SK-N-SH (cell line): ENCODE measurements at regions not wholly inside any gene's neighbourhood (a gene's known extent, or its start where the extent isn't known, plus 50 kb on each side); places are given as distances from the start of the nearest gene placed in this dataset.
A peak's percentile ranks its signal among the peaks of the same experiment; 100 is the strongest.

Experiments used
- CTCF ChIA-PET: fragments of 300-600, 350-600 bp; formaldehyde crosslinking; extraction: SDS; loops from one replicate; lab custom pipeline; 2021; lab: Yijun Ruan, JAX
- POLR2A ChIA-PET: fragments of 350-600 bp; sonication (Branson Sonifier 250); formaldehyde crosslinking; extraction: SDS; loops from one replicate; lab custom pipeline; 2020; ENCODE audit warnings: antibody characterized with exemption, inconsistent platforms; lab: Yijun Ruan, JAX
- DNase-seq: peaks from one replicate; pipeline ENCODE4 v3.0.0; 2012
- H2AFZ ChIP-seq: fragments of 200-600 bp; sonication (generic); 2 replicates; pipeline ENCODE4 v1.8.1; 2016; ENCODE audit warnings: antibody characterized with exemption, mild to moderate bottlenecking, low read depth
- H3F3A ChIP-seq: fragments of 200-600 bp; sonication (generic); replicated peaks from 2 replicates; pipeline ENCODE3; 2016; ENCODE audit warnings: antibody characterized with exemption, mild to moderate bottlenecking; ENCODE audit not compliant: insufficient read depth
- H3K27ac ChIP-seq, 2 experiments: fragments of 200-500 bp in 1 of 2; fragments of 200-600 bp in 1 of 2; sonication (Bioruptor generic) in 1 of 2; sonication (generic), shearing (Covaris generic) in 1 of 2; 2 replicates each; pipeline versions ENCODE4 v1.5.1 to v1.6.1; 2014 to 2016; ENCODE audit warnings: low read depth in 2 of 2, inconsistent platforms in 1 of 2, low read length in 1 of 2, mild to moderate bottlenecking in 1 of 2, mixed read lengths in 1 of 2
- H3K27me3 ChIP-seq: fragments of 200-600 bp; sonication (generic), shearing (Covaris generic); 2 replicates; pipeline ENCODE4 v1.6.1; 2016; ENCODE audit warnings: mixed run types; ENCODE audit not compliant: insufficient read depth
- H3K36me3 ChIP-seq, 2 experiments: fragments of 200-500 bp in 1 of 2; fragments of 200-600 bp in 1 of 2; sonication (Bioruptor generic) in 1 of 2; sonication (generic) in 1 of 2; replicated peaks in 1 of 2; 2 replicates each; pipeline versions ENCODE3 to v1.5.1; 2014 to 2016; ENCODE audit warnings: low read length in 1 of 2, mild to moderate bottlenecking in 1 of 2; ENCODE audit not compliant: insufficient read depth in 2 of 2, control insufficient read depth in 1 of 2
- H3K4me1 ChIP-seq, 2 experiments: fragments of 200-500 bp in 1 of 2; fragments of 200-600 bp in 1 of 2; sonication (Bioruptor generic) in 1 of 2; sonication (generic), shearing (Covaris generic) in 1 of 2; 2 replicates each; pipeline versions ENCODE4 v1.5.1 to v1.6.1; 2014 to 2016; ENCODE audit warnings: low read depth in 1 of 2, low read length in 1 of 2, mixed run types in 1 of 2; ENCODE audit not compliant: insufficient read depth in 2 of 2, control insufficient read depth in 1 of 2
- H3K4me2 ChIP-seq: fragments of 200-600 bp; sonication (generic), shearing (Covaris generic); 2 replicates; pipeline ENCODE4 v1.6.1; 2017; ENCODE audit warnings: mixed run types
- H3K4me3 ChIP-seq, 2 experiments: fragments of 200-500 bp in 1 of 2; fragments of 200-600 bp in 1 of 2; sonication (Bioruptor generic) in 1 of 2; sonication (generic), shearing (Covaris generic) in 1 of 2; 2 replicates each; pipeline versions ENCODE4 v1.5.1 to v1.8.1; 2014 to 2016; ENCODE audit warnings: low read depth in 2 of 2, inconsistent platforms in 1 of 2, low read length in 1 of 2, mild to moderate bottlenecking in 1 of 2, mixed read lengths in 1 of 2, moderate library complexity in 1 of 2
- H3K79me2 ChIP-seq: fragments of 200-600 bp; sonication (generic); 2 replicates; pipeline ENCODE4 v1.8.1; 2017; ENCODE audit warnings: mild to moderate bottlenecking; ENCODE audit not compliant: insufficient read depth
- H3K9ac ChIP-seq: fragments of 200-600 bp; sonication (generic); 2 replicates; pipeline ENCODE4 v1.6.1; 2017; ENCODE audit warnings: mixed run types
- H3K9me2 ChIP-seq: fragments of 200-600 bp; sonication (generic); 2 replicates; pipeline ENCODE4 v1.6.1; 2017; ENCODE audit warnings: mixed run types
- H3K9me3 ChIP-seq: fragments of 200-600 bp; sonication (generic); 2 replicates; pipeline ENCODE4 v1.6.1; 2017; ENCODE audit warnings: mixed run types, mild to moderate bottlenecking, moderate library complexity
- H4K20me1 ChIP-seq: fragments of 200-600 bp; sonication (generic); 2 replicates; pipeline ENCODE4 v1.6.1; 2017; ENCODE audit warnings: mild to moderate bottlenecking, mixed run types; ENCODE audit not compliant: insufficient read depth
- CHD2 ChIP-seq: fragments of 150-350 bp; IDR thresholded peaks from 2 replicates; pipeline ENCODE4 v1.6.1; 2018; ENCODE audit warnings: low read length; ENCODE audit not compliant: partially characterized antibody
- EP300 ChIP-seq, 2 experiments: IDR thresholded peaks; 2 replicates each; pipeline versions ENCODE4 v1.4.0 to v1.6.1; 2012; ENCODE audit warnings: borderline replicate concordance in 1 of 2, low read depth in 1 of 2, low read length in 1 of 2
- FOSL2 ChIP-seq: IDR thresholded peaks from 2 replicates; pipeline ENCODE4 v1.4.0; 2012; ENCODE audit warnings: low read depth, mild to moderate bottlenecking, moderate library complexity, borderline replicate concordance
- FOXM1 ChIP-seq: IDR thresholded peaks from 2 replicates; pipeline ENCODE4 v1.4.0; 2012; ENCODE audit warnings: low read depth, mild to moderate bottlenecking
- GATA2 ChIP-seq: sonication (generic); formaldehyde crosslinking; IDR thresholded peaks from 2 replicates; pipeline ENCODE4 v1.5.0; 2020; ENCODE audit warnings: mild to moderate bottlenecking, missing genetic modification reagents
- NRF1 ChIP-seq: IDR thresholded peaks from 2 replicates; pipeline ENCODE4 v1.6.1; 2012; ENCODE audit warnings: low read depth, mild to moderate bottlenecking, low read length
- PBX3 ChIP-seq: IDR thresholded peaks from 2 replicates; pipeline ENCODE4; 2012
- POLR2AphosphoS5 ChIP-seq: IDR thresholded peaks from 2 replicates; pipeline ENCODE4 v1.6.1; 2012; ENCODE audit warnings: low read depth, low read length
- RFX5 ChIP-seq: IDR thresholded peaks from 2 replicates; pipeline ENCODE4 v1.6.1; 2012; ENCODE audit warnings: mild to moderate bottlenecking, improper control_type of control experiment, low read length
- SMC3 ChIP-seq: IDR thresholded peaks from 2 replicates; pipeline ENCODE4 v1.6.1; 2012; ENCODE audit warnings: low read depth, low read length, improper control_type of control experiment
- TAF1 ChIP-seq: IDR thresholded peaks from 2 replicates; pipeline ENCODE4 v1.6.1; 2012; ENCODE audit warnings: low read depth, mild to moderate bottlenecking, low read length, moderate library complexity, borderline replicate concordance
- TEAD4 ChIP-seq: IDR thresholded peaks from 2 replicates; pipeline ENCODE4 v1.4.0; 2012; ENCODE audit warnings: mild to moderate bottlenecking, borderline replicate concordance; ENCODE audit not compliant: insufficient read depth
- YY1 ChIP-seq: IDR thresholded peaks from 2 replicates; pipeline ENCODE4 v1.4.0; 2012; ENCODE audit warnings: low read depth, mild to moderate bottlenecking
- WGBS: methylation state at CpG from one replicate; pipeline ENCODE4 v1.1.6; 2017; ENCODE audit warnings: low lambda C conversion rate; 5-methylcytosine and 5-hydroxymethylcytosine counted together
- TF ChIP-seq, protein P1 (sequence below): IDR thresholded peaks from 2 replicates; pipeline ENCODE4 v1.6.1; 2012; ENCODE audit warnings: mild to moderate bottlenecking, low read depth, low read length, moderate library complexity

DNA sequence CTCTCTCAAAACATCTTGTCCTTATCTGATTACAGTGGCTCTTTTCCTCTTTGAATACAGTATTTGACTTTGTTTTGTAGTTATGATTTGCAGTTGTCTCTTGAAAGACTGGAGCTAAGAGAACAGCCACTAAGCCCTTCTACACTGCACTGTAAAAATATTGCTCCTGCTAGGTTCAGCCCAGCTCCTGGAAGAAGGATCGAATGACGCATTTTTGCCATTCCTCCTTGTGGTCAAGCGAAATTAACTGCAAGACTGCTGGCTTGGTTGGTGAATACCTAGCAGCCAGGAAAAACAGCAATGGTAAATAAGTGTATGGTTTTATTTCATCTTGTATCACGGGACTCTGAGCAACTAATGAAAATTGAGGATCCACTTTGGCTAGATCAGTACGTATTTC, 407.8 kb upstream of the CDH2 start (continued):
- no peak for TF ChIP-seq CHD2
- peak; percentile 6; the same call in 1 of the 2 replicates for TF ChIP-seq SMC3
- TF ChIP-seq FOSL2 = 0 out of 2 replicates have a peak, but pooled peaks have one; percentile 12
- no peak for TF ChIP-seq NRF1
- TF ChIP-seq, protein P1, sequence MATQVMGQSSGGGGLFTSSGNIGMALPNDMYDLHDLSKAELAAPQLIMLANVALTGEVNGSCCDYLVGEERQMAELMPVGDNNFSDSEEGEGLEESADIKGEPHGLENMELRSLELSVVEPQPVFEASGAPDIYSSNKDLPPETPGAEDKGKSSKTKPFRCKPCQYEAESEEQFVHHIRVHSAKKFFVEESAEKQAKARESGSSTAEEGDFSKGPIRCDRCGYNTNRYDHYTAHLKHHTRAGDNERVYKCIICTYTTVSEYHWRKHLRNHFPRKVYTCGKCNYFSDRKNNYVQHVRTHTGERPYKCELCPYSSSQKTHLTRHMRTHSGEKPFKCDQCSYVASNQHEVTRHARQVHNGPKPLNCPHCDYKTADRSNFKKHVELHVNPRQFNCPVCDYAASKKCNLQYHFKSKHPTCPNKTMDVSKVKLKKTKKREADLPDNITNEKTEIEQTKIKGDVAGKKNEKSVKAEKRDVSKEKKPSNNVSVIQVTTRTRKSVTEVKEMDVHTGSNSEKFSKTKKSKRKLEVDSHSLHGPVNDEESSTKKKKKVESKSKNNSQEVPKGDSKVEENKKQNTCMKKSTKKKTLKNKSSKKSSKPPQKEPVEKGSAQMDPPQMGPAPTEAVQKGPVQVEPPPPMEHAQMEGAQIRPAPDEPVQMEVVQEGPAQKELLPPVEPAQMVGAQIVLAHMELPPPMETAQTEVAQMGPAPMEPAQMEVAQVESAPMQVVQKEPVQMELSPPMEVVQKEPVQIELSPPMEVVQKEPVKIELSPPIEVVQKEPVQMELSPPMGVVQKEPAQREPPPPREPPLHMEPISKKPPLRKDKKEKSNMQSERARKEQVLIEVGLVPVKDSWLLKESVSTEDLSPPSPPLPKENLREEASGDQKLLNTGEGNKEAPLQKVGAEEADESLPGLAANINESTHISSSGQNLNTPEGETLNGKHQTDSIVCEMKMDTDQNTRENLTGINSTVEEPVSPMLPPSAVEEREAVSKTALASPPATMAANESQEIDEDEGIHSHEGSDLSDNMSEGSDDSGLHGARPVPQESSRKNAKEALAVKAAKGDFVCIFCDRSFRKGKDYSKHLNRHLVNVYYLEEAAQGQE = peak; percentile 53; the same call in 1 of the 2 replicates
- peak; percentile 64 for TF ChIP-seq PBX3
- peak; percentile 54; the same call in 1 of the 2 replicates for TF ChIP-seq POLR2AphosphoS5
- TF ChIP-seq YY1 = no peak
- TF ChIP-seq, all 33 proteins: peak for 11

DNA sequence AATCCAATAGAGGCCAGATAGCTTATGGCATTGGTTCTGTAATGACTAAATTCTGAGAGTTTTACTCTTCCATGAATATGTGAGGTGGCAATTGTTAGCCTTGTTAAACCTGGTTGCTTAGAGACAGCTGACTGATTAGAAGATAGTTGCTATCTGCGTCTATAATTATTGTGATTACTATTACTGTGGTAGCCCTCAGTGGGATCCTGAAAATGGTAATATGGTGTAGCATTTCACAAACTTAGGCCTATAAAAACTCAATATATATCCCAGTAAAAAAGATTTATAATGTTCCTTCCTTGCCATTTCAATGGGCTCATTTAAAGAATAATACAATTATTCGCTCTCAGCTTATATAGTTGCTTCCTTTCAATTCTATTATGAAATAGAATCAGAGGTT, 405.8 kb upstream of the CDH2 start:
- TF ChIP-seq TEAD4 (no peak), GATA2 (no peak), FOXM1 (no peak), RFX5 (no peak), TAF1 (no peak), EP300 (IDR thresholded peaks at IDR 0.05; ENCODE audit: borderline replicate concordance in 1 of 2, low read depth in 1 of 2, low read length in 1 of 2) (no peak)
- no peaks in the 10 kb centered on the region for H3K27me3 ChIP-seq
- H4K20me1 ChIP-seq = no peaks in the 10 kb centered on the region
- H3K79me2 ChIP-seq = no peaks in the 10 kb centered on the region
- H3K27ac ChIP-seq = peak overlapping the region; percentile 77 to 89; a peak in 2 of 4 replicates
- H3F3A ChIP-seq = peaks cover 14% of the 10 kb centered on the region
- DNase-seq = no peak
- no peaks in the 10 kb centered on the region for H3K36me3 ChIP-seq
- CTCF ChIA-PET = interaction anchor here (2.7 kb wide), 1 partner anchor 10 kb away, joined by 6 read pairs; no protein-coding TSS in a partner anchor
- H3K9me3 ChIP-seq = no peaks in the 10 kb centered on the region
- H3K4me1 ChIP-seq = peaks cover 11 to 13% of the 10 kb centered on the region in 2 experiments; a peak in 3 of 4 replicates
- H3K9me2 ChIP-seq = no peaks in the 10 kb centered on the region
- no peak overlapping the region for H3K9ac ChIP-seq
- WGBS = 97% methylated on average over 2 of the region's 2 CpGs
- no peak overlapping the region for H3K4me3 ChIP-seq
- H3K4me2 ChIP-seq = no peak overlapping the region
- POLR2A ChIA-PET = no interaction called here
- no peak overlapping the region for H2AFZ ChIP-seq
